Large intestine (tissue), 3 donors: ENCODE measurements at regions not wholly inside any gene's neighbourhood (a gene's known extent, or its start where the extent isn't known, plus 50 kb on each side); places are given as distances from the start of the nearest gene placed in this dataset.
A peak's percentile ranks its signal among the peaks of the same experiment; 100 is the strongest.

Experiments
- DNase-seq, 2 donors: peaks; one replicate each; pipeline versions ENCODE4 v3.0.0 to v3.0.0-alpha.2; 2013
- H3K27ac ChIP-seq: one replicate; pipeline ENCODE4 v1.5.1; 2013; ENCODE audit warnings: low read length
- H3K27me3 ChIP-seq: 2 replicates; pipeline ENCODE4 v1.6.1; 2013; ENCODE audit warnings: low read length; ENCODE audit not compliant: control insufficient read depth, insufficient read depth
- H3K36me3 ChIP-seq: 2 replicates; pipeline ENCODE4 v1.6.1; 2013; ENCODE audit warnings: low read length; ENCODE audit not compliant: control insufficient read depth, insufficient read depth
- H3K4me1 ChIP-seq: one replicate; pipeline ENCODE4 v1.6.1; 2013; ENCODE audit warnings: low read length; ENCODE audit not compliant: control insufficient read depth, insufficient read depth
- H3K4me3 ChIP-seq: one replicate; pipeline ENCODE4 v1.5.1; 2013; ENCODE audit warnings: low read length
- H3K9me3 ChIP-seq: one replicate; pipeline ENCODE4 v1.6.1; 2013; ENCODE audit warnings: mild to moderate bottlenecking, low read depth, low read length, moderate library complexity; ENCODE audit not compliant: control insufficient read depth
- WGBS: methylation state at CpG from one replicate; pipeline ENCODE4 v1.1.5; 2013; ENCODE audit warnings: low lambda C conversion rate; ENCODE audit not compliant: insufficient coverage; 5-methylcytosine and 5-hydroxymethylcytosine counted together

GRCh38 chr3:99542767-99543518 is 95.5 kb upstream of the COL8A1 start:
- DNase-seq, result no peak
- no peak overlapping the region for H3K27ac ChIP-seq
- no peaks in the 10 kb centered on the region for H3K4me1 ChIP-seq
- 61% methylated on average over 2 of the region's 4 CpGs for WGBS
- no peaks in the 10 kb centered on the region for H3K27me3 ChIP-seq
- H3K9me3 ChIP-seq, result no peaks in the 10 kb centered on the region
- H3K4me3 ChIP-seq, result no peak overlapping the region
- H3K36me3 ChIP-seq, result no peaks in the 10 kb centered on the region

DNA sequence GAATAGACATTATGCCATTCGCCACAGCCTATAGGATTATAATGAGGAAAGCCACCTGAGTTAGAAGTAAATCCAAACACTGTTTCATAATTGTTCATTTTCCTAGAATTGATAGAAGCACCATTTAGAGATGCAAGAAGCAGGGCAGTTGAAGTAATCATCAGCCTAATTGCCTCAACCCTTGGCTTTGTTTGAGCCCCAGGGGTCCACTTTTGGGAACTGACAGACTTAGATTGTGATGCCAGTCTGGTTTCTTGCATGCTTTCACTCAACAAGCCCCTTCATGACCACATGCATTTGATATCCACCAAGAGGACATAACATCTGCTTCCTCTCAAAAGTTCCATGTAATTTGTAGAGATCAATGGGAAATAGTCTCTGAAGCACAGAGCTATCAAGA is 97.2 kb upstream of the COL8A1 start:
- WGBS, result no CpG with 5 or more reads among the region's 1 CpG

DNA sequence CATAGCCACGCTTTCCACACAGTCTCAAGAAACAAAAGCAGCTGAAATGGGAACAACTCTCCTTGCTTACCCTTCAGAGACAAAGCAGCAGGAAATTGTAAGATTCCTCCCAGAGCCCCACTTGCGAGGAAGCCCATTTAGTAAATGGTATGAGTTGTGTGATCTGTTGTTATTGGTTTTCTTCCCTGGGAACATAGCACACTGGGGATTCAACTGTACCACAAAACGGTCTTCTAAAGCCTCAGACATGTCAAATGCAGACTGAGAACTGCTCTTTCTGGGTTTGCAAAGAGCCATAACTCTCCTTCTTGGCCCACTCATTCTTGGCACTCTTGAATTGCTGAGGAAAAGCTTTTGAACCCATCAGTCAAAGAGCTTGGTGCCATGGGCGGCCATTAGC is 101.0 kb upstream of the COL8A1 start:
- no peak overlapping the region for H3K27ac ChIP-seq
- H3K36me3 ChIP-seq, result no peaks in the 10 kb centered on the region
- DNase-seq, result peak in 1 of 2 donors; percentile 9
- H3K4me3 ChIP-seq, result no peak overlapping the region
- no peaks in the 10 kb centered on the region for H3K9me3 ChIP-seq
- WGBS, result no CpG with 5 or more reads among the region's 4 CpGs
- H3K4me1 ChIP-seq, result no peaks in the 10 kb centered on the region
- H3K27me3 ChIP-seq, result no peaks in the 10 kb centered on the region

More for the DNA sequence above, 97.2 kb upstream of the COL8A1 start:
- Histone ChIP-seq H3K4me1 (no peaks in the 10 kb centered on the region), H3K4me3 (no peak overlapping the region), H3K27ac (no peak overlapping the region), H3K9me3 (no peaks in the 10 kb centered on the region), H3K36me3 (no peaks in the 10 kb centered on the region), H3K27me3 (no peaks in the 10 kb centered on the region)
- no peak for DNase-seq

GRCh38 chr3:99536555-99537314 is 101.7 kb upstream of the COL8A1 start:
- Histone ChIP-seq H3K4me3 (no peak overlapping the region), H3K27ac (no peak overlapping the region), H3K27me3 (no peaks in the 10 kb centered on the region), H3K4me1 (no peaks in the 10 kb centered on the region), H3K36me3 (no peaks in the 10 kb centered on the region), H3K9me3 (no peaks in the 10 kb centered on the region)
- no peak for DNase-seq
- no CpG with 5 or more reads among the region's 2 CpGs for WGBS

DNA sequence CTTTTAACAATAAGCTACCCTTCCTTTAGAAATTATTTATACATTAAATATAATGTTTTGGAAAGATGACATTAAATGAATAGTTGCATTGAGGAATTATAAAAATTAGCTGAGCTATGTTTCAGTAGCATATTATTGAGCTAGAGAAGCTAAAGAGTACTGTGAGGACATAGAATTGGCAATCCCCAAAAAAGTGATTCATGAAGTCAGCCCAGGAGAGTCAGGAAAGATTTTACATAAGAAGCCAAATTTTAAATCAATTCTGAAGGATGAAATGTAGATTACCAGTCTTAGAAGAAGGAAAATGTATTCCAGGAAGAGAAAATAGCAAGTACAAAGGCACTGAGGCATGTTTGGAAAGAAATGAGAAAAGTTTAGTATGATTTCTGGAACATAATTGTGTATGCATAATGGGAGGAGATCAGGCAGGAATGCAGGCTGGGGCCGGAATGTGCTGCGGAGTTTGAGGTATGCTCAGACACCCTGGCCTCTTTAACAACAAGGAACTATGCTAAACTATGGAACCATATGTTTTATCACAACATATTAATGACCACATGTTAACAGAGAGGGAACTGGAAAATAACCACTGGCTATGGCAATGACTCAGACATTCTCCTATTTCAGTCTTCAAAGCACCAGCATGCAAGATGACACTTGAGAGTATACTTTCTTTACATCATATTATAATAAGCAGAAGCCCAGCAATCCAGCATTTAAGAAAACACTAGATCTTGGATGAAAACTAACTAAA is 103.3 kb upstream of the COL8A1 start:
- DNase-seq, result no peak
- Histone ChIP-seq H3K27ac (no peak overlapping the region), H3K27me3 (no peaks in the 10 kb centered on the region), H3K36me3 (no peaks in the 10 kb centered on the region), H3K4me3 (no peak overlapping the region), H3K9me3 (no peaks in the 10 kb centered on the region), H3K4me1 (no peaks in the 10 kb centered on the region)
- no CpG with 5 or more reads among the region's 2 CpGs for WGBS

- H3K9me3 ChIP-seq, result no peaks in the 10 kb centered on the region
- no peaks in the 10 kb centered on the region for H3K4me1 ChIP-seq
- 20% methylated on average over 1 of the region's 2 CpGs for WGBS
- DNase-seq, result peak in 1 of 2 donors; percentile 7
- no peak overlapping the region for H3K27ac ChIP-seq
- H3K4me3 ChIP-seq, result no peak overlapping the region
- no peaks in the 10 kb centered on the region for H3K36me3 ChIP-seq
- no peaks in the 10 kb centered on the region for H3K27me3 ChIP-seq
Measured at GRCh38 chr3:99532246-99532645, 106.1 kb upstream of the COL8A1 start.

DNA sequence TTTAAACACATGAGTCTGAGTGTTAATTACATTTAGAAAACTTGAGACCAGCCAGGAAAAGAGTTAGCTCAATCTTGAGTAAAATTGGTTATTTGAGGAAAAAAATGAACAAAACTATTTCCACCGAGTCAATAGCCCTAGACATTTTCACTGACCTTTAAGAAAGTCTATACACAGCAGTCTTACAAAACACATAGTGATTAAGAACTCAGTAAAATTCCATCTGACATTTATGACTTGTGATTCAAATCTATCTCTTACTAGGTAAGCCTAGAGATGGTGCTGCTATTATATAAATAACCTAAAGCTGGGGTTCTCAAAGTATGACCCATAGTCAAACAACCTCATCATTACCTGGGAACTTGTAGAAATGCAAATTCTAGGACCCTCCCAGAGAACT is 109.1 kb upstream of the COL8A1 start:
- Histone ChIP-seq H3K27ac (no peak overlapping the region), H3K27me3 (no peaks in the 10 kb centered on the region), H3K4me1 (no peaks in the 10 kb centered on the region), H3K36me3 (no peaks in the 10 kb centered on the region), H3K4me3 (no peak overlapping the region), H3K9me3 (no peaks in the 10 kb centered on the region)
- no peak for DNase-seq
- WGBS, result no CpG with 5 or more reads among the region's 1 CpG

GRCh38 chr3:99526921-99527320 is 111.5 kb upstream of the COL8A1 start:
- H3K27me3 ChIP-seq, result no peaks in the 10 kb centered on the region
- H3K4me1 ChIP-seq, result no peaks in the 10 kb centered on the region
- no peak overlapping the region for H3K27ac ChIP-seq
- no peak for DNase-seq
- no peak overlapping the region for H3K4me3 ChIP-seq
- WGBS, result 60% methylated on average over 1 of the region's 4 CpGs
- no peaks in the 10 kb centered on the region for H3K36me3 ChIP-seq
- no peaks in the 10 kb centered on the region for H3K9me3 ChIP-seq

DNA sequence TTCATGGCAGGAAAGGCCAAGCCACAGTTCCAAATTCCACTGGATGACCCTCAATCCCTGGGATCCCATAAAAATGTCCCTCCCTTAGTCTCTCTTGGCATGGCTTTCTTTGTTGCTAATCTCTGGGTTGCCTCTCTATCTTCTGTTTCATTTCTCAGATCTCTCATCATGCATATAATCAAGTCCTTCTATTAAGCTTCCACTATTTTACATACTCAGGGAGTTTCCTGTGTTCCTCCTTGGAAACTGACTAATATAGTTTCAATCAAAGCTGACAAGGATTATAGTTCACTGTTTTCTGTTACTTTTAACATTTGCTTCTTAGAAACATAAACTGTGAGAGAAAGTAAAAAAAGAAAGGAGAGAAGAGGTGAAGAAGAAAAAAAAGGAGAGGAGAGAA is 113.8 kb upstream of the COL8A1 start:
- H3K4me3 ChIP-seq, result no peak overlapping the region
- H3K36me3 ChIP-seq, result no peaks in the 10 kb centered on the region
- H3K27me3 ChIP-seq, result no peaks in the 10 kb centered on the region
- DNase-seq, result no peak
- H3K9me3 ChIP-seq, result no peaks in the 10 kb centered on the region
- H3K27ac ChIP-seq, result no peak overlapping the region
- H3K4me1 ChIP-seq, result no peaks in the 10 kb centered on the region

- Histone ChIP-seq H3K4me3 (no peak overlapping the region), H3K9me3 (no peaks in the 10 kb centered on the region), H3K36me3 (no peaks in the 10 kb centered on the region), H3K4me1 (no peaks in the 10 kb centered on the region), H3K27me3 (no peaks in the 10 kb centered on the region), H3K27ac (no peak overlapping the region)
- no peak for DNase-seq
- no CpG with 5 or more reads among the region's 3 CpGs for WGBS
Measured at GRCh38 chr3:99523431-99524127, 114.8 kb upstream of the COL8A1 start.
